GM18511 (cell line): ENCODE measurements at regions not wholly inside any gene's neighbourhood (a gene's known extent, or its start where the extent isn't known, plus 50 kb on each side); places are given as distances from the start of the nearest gene placed in this dataset.

Source experiments
- ATAC-seq: cut with Tn5 transposase; IDR thresholded peaks from one replicate; pipeline ENCODE4 v1.9.1; 2021; ENCODE audit warnings: mild to moderate bottlenecking, moderate library complexity; ENCODE audit not compliant: unreplicated experiment

GRCh38 chr12:92294676-92295440 lies 149.2 kb upstream of the BTG1 start:
- ATAC-seq = no peak

DNA sequence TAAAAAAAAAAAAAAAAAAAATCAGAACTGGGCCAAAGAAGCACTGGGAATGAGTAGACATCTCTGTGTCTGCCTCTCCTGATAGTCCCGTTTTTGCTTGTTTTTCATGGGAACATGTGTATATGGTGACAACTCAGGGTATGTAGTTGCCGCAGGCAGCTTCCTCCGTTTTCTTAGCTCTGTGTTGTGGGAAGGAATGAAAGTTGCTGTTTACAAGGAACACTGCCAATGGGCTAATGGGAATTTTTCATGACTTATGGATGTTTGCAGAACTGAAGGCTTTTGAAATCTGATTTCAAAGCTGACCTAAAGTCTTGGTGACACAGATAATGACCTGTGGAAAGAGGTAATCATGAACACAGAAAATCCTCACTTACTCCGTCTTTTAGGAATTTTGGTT lies 146.4 kb upstream of the BTG1 start:
- no peak for ATAC-seq

DNA sequence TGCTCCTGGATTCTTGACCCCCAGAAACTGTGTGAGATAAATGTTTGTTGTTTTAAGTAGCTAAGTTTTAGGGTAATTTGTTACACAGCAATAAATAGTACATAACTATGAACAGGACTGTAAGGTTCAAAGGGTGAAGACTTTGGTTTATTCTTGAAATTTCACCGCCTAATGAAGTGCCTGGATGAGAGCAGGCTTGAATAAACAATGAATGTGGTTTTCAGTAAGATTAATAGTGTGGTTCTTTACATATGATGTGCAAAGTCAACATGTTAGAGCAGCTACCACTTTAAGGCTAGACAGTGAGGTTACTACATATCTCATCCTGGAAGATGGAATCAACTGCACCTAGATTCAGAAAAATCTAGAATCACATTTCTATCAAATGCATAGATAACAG lies 145.2 kb upstream of the BTG1 start:
- ATAC-seq = no peak

DNA sequence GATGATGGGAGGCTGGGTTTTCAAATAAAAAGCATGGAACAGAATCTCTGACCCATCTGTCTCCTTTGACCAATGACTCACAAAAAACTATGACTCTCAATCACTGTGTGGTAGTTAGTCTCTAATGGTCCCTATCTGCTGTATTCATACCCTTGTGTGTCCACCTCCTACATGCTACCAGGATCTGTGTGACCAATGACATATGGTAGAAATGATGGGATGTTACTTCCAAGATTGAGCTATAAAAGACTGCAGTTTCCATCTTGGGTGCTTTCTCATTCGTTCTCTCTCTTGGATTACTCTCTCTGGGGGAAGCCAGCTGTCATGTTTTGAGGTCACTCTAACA lies 144.7 kb upstream of the BTG1 start:
- no peak for ATAC-seq

DNA sequence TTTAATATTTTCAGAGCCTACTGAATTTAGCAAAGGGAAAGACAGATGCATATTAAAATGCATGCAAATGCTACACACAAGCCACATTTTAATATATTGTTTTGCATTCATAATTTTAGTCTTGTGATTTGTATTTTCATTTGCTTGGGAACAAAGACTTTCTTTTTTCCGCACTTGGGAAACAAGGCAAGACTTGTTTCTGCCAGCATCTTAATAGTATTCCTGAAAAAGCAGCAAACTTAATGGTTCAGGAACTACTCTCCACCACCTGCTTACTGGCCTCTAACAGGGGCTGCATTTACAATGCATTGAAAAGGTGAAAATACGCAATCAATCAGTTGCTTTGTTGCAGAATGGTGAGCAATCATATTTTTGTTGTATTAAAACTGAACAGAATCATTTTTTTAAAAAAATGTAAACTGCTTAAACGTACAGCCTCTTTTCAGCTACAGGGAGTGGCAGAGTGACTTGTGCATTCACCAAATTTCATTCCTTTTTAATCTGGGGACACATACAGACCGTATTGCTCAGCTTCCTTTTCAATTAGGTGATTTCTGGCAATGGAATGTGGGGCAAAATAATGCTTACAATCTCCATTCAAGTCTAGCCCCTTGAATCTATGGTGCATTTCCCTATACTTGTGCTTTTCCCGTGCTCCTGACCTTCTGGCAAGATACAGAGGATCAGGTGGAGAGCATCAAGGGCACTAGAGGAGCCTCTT lies 144.1 kb upstream of the BTG1 start:
- no peak for ATAC-seq

DNA sequence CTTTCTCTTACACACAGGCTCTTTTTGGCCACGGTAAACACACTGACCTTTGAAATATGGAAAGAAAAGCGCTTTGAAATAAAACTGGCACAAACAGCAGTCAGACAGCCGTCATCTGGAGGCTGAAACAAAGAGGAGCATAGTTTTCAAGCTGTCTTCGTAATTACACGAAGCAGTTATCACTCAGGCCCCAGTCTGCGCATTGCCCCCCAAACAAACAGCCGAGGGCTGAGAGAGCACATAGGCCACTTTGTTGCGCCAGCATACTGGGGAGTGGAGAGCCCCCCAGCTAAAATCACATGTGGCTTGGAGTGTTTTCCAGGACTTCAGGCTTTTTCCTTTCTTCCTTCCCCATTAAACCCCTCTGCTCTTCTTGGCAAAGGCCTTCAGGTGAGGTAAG lies 142.9 kb upstream of the BTG1 start:
- ATAC-seq = no peak

GRCh38 chr12:92278378-92278828 lies 132.8 kb upstream of the BTG1 start:
- no peak for ATAC-seq

DNA sequence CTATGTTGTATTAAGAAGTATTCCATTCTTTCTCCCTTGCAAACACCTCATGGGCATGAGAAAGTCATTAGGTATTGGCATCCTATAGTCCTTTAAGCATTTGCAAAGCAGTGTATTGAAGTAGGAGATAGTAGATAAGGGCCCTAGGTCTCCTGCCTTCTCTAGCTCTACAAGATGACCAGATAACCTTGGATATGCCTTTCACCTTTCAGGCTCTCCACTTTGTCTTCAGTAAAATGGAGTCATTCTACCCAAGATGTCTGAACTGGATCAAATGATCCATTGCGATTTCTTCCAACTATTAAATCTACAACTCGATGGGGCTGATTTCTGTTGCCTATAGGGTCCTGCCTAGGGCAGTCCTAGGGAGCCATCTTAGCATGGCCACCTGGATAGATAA lies 132.1 kb upstream of the BTG1 start:
- no peak for ATAC-seq

DNA sequence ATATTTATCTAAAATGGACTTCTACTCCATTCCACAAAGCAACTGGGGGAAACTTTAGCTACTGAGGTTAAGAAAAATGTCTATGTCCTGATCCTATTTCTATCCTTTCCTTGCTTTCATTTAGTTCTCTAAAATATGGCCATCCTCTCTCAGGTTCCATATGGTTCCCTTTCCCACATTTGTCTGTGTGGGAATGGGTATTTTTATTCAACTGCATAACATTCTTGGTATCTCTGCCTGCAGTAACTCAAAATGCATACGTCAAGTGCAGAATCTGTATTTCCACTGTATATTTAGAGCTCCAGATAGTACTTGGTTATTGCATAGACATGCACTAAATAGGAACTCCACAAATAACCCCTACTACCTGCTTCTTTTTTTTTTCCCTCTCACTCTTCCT lies 130.6 kb upstream of the BTG1 start:
- ATAC-seq = no peak

- no peak for ATAC-seq
These were observed 130.0 kb upstream of the BTG1 start for GRCh38 chr12:92275443-92276154.

GRCh38 chr12:92273076-92273475 lies 127.4 kb upstream of the BTG1 start:
- ATAC-seq = no peak

GRCh38 chr12:92272061-92272964 lies 126.7 kb upstream of the BTG1 start:
- no peak for ATAC-seq

DNA sequence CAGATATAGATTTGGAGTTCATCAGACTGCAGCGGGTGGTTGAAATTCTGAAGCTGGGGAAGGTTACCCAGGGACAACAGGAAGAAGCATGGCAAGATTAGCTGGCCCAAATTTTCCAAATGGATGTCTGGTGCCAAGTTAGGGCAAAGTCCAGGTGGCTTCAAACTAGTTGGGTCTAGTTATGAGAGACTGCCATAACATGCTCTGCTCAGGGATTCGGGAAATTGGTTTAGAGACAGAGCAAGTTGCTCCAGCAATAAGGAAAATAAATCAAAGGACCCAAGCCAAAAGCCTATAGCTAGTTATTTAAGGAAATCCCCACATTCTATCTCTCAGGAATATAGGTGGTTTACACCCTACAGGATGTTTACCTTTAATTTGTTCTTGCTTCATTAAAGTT lies 125.7 kb upstream of the BTG1 start:
- no peak for ATAC-seq

DNA sequence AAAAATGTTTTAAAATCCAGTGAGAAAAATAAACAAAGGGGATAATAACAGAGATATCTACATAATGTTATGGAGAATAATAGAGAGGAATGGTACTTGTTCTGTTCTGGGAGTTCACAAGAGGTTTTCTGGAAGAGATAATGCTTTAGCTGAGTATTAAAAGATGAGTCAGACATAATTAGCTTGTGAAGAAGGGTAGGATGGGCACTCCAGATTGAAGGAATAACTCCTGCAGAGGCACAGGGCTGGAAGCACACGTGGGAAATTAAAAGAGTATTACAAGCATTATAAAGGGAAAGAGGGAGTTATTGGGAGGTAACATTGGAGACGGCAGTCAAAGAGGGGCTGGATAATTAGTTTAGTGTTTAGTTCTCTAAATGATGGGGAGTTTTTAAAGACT lies 124.9 kb upstream of the BTG1 start:
- no peak for ATAC-seq

DNA sequence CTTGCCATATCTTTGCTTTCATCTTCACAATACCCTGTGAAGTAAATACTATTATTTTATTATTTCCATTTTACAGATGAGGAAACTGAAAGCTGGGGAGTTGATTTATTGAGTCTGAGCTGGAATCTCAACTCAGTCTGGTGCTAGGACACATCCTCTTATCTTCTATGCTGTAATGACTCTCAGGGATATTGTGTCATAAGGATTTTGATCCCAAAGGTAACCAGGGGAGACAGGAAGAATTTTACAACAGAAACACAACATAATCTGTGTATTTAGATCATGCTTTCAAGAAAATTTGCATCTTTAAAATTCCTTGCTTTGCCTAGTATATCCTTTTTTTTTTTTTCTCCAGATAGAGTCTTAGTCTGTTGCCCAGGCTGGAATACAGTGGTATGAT lies 123.3 kb upstream of the BTG1 start:
- no peak for ATAC-seq

GRCh38 chr12:92261692-92262091 lies 116.0 kb upstream of the BTG1 start:
- ATAC-seq = no peak

- ATAC-seq = peak; percentile 46
These were observed 115.4 kb upstream of the BTG1 start for GRCh38 chr12:92261071-92261470.

DNA sequence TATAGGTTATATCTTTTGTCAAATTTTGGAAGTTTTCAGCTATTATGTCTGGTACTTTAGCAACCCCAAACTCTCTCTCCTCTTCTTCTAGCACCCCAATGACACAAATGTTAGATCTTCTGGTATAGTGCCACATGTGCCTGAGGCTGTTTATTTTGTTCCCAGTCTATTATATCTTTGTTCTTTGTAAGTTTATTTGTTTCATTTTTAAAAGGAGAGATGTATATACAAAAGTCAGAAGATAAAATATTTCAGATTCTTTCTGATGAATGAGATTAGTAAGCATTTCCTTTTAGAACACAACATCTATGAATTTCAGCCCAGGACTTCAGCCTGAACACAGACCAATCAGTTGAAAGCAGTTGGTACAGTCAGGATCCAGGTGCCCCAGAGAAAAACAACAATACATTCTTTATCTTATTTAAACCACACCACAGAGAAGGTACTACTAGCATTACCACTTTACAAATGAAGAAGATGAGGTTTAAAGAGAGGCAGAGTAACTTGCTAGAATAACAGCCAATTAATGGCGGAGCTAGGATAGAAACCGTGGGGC lies 114.1 kb upstream of the BTG1 start:
- no peak for ATAC-seq

GRCh38 chr12:92259291-92259690 lies 113.6 kb upstream of the BTG1 start:
- ATAC-seq = no peak

DNA sequence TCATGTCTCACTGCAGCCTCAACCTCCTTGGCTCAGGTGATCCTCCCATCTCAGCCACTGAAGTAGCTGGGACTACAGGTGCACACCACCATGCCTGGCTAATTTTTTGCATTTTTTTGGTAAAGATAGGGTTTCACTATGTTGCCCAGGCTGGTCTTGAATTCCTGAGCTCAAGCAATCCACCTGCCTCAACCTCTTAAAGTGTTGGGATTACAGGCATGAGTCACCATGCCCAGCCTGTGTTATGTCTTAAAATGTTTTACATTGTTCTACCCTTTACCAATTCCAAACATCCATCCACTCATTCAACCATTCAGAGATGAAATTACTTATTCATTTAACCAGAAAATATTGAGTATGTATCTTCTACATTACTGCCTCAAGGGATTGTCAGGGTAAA lies 111.6 kb upstream of the BTG1 start:
- no peak for ATAC-seq

GRCh38 chr12:92255741-92256140 lies 110.1 kb upstream of the BTG1 start:
- ATAC-seq = no peak
